A673 (cell line): ENCODE measurements at regions not wholly inside any gene's neighbourhood (a gene's known extent, or its start where the extent isn't known, plus 50 kb on each side); places are given as distances from the start of the nearest gene placed in this dataset.

ENCODE experiments used
- CTCF ChIP-seq: fragments of 300-800, 200-600 bp; sonication (generic); conservative IDR thresholded peaks from 2 replicates; pipeline ENCODE4 v1.5.1; 2017; ENCODE audit warnings: low read depth, mild to moderate bottlenecking, antibody characterized with exemption, low read length, moderate library complexity, mixed read lengths
- EZH2 ChIP-seq: fragments of 200-600 bp; sonication (generic); IDR thresholded peaks from 2 replicates; pipeline ENCODE4 v1.6.1; 2017; ENCODE audit warnings: borderline replicate concordance, low read depth, mild to moderate bottlenecking, mixed read lengths, antibody characterized with exemption, low read length; ENCODE audit not compliant: poor library complexity, severe bottlenecking

GRCh38 chr2:185130685-185131084 lies 532.4 kb downstream of the ZNF804A start:
- TF ChIP-seq CTCF = no peak
- no peak for TF ChIP-seq EZH2
